Sigmoid colon (tissue), 6 donors: ENCODE measurements at regions not wholly inside any gene's neighbourhood (a gene's known extent, or its start where the extent isn't known, plus 50 kb on each side); places are given as distances from the start of the nearest gene placed in this dataset.

Source experiments
- DNase-seq: peaks from one replicate; pipeline ENCODE4 v3.0.0-alpha.2; 2019
- H3K27ac ChIP-seq, 4 donors: fragments of 200-600 bp; sonication (generic); one replicate each; pipeline ENCODE4 v1.5.1; 2016 to 2019; ENCODE audit warnings: mild to moderate bottlenecking in 1 of 4
- H3K27me3 ChIP-seq, 3 donors: fragments of 200-600 bp; sonication (generic); one replicate each; pipeline ENCODE4 v1.5.1; 2019; ENCODE audit warnings: mild to moderate bottlenecking in 1 of 3
- H3K36me3 ChIP-seq, 4 donors: fragments of 200-600 bp; sonication (generic); one replicate each; pipeline ENCODE4 v1.5.1; 2016 to 2019
- H3K4me1 ChIP-seq, 4 donors: fragments of 200-600 bp; sonication (generic); one replicate each; pipeline ENCODE4 v1.5.1; 2017 to 2019
- H3K4me3 ChIP-seq, 4 donors: fragments of 200-600 bp; sonication (generic); one replicate each; pipeline ENCODE4 v1.5.1; 2017 to 2019; ENCODE audit warnings: mild to moderate bottlenecking in 2 of 4, moderate library complexity in 1 of 4
- H3K9me3 ChIP-seq, 4 donors: fragments of 200-600 bp in 3 of 4; sonication (generic) in 3 of 4; one replicate each; pipeline versions ENCODE4 v1.5.1 to v1.6.1; 2013 to 2019
- EP300 ChIP-seq, 4 donors: sonication (generic); formaldehyde crosslinking; IDR thresholded peaks; one replicate each; pipeline ENCODE4 v1.6.1; 2017; ENCODE audit warnings: antibody characterized with exemption in 4 of 4
- POLR2A ChIP-seq, 2 donors: fragments of 450-650 bp; IDR thresholded peaks; one replicate each; pipeline ENCODE4 v1.6.1; 2016; ENCODE audit warnings: antibody characterized with exemption in 2 of 2, mild to moderate bottlenecking in 2 of 2, moderate library complexity in 2 of 2
- POLR2AphosphoS5 ChIP-seq, 4 donors: sonication (generic); formaldehyde crosslinking; IDR thresholded peaks; one replicate each; pipeline ENCODE4 v1.6.1; 2017; ENCODE audit warnings: antibody characterized with exemption in 4 of 4
- WGBS, 2 donors: extraction: QIAGEN DNeasy Blood & Tissue Kit; methylation state at CpG; one replicate each; pipeline ENCODE4 v1.1.7; 2013; 5-methylcytosine and 5-hydroxymethylcytosine counted together
- intact Hi-C: fragments of 100-400 bp; cut with DNase I; formaldehyde crosslinking; loops from one replicate; pipeline ENCODE4 v1.15.1; 2023
- TF ChIP-seq, protein P1 (sequence below), 4 experiments: fragments of 450-650 bp in 3 of 4; fragments of 200-600 bp in 1 of 4; IDR thresholded peaks; one replicate each; pipeline ENCODE4 v1.5.1; 2016 to 2019; ENCODE audit warnings: antibody characterized with exemption in 4 of 4, mild to moderate bottlenecking in 3 of 4, moderate library complexity in 2 of 4
- donor health status: healthy with polysubstance abuse.
- donor health status: healthy.

DNA sequence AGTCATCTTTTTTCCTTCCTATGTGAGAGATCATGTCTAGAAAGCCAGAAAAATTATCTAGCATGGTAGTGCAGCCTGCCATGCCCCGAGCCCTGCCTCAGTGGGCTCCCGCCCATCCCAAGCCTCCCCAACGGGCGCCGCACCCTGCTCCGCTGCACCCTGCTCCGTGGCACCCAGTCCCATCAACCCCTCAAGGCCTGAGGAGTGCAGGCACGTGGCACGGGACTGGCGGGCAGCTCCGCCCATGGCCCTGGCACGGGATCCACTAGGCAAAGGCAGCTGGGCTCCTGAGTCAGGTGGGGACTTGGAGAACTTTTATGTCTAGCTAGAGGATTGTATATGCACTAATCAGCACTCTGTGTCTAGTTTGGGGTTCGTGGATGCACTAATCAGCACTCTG is 83.4 kb upstream of the COL3A1 start:
- no peak for TF ChIP-seq EP300 (IDR thresholded peaks at IDR 0.05)
- TF ChIP-seq, protein P1, sequence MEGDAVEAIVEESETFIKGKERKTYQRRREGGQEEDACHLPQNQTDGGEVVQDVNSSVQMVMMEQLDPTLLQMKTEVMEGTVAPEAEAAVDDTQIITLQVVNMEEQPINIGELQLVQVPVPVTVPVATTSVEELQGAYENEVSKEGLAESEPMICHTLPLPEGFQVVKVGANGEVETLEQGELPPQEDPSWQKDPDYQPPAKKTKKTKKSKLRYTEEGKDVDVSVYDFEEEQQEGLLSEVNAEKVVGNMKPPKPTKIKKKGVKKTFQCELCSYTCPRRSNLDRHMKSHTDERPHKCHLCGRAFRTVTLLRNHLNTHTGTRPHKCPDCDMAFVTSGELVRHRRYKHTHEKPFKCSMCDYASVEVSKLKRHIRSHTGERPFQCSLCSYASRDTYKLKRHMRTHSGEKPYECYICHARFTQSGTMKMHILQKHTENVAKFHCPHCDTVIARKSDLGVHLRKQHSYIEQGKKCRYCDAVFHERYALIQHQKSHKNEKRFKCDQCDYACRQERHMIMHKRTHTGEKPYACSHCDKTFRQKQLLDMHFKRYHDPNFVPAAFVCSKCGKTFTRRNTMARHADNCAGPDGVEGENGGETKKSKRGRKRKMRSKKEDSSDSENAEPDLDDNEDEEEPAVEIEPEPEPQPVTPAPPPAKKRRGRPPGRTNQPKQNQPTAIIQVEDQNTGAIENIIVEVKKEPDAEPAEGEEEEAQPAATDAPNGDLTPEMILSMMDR (IDR thresholded peaks at IDR 0.05), result no peak
- H3K9me3 ChIP-seq, result peaks cover 0 to 9% (median 4%) of the 10 kb centered on the region in 4 donors
- 73 to 83% methylated on average over 13 of the region's 13 CpGs for WGBS, 2 donors
- H3K36me3 ChIP-seq, result no peaks in the 10 kb centered on the region
- intact Hi-C loops, result no loop called here
- no peaks in the 10 kb centered on the region for H3K27me3 ChIP-seq
- peaks cover 0 to 22% (median 15%) of the 10 kb centered on the region in 4 donors for H3K4me1 ChIP-seq
- H3K4me3 ChIP-seq, result no peak overlapping the region
- H3K27ac ChIP-seq, result peak overlapping the region in 1 of 4 donors; percentile 13
- no peak for DNase-seq

GRCh38 chr2:188892636-188893035 is 81.5 kb upstream of the COL3A1 start:
- DNase-seq, result no peak
- Histone ChIP-seq H3K27me3 (no peaks in the 10 kb centered on the region), H3K4me1 (peaks cover 0 to 41% (median 23%) of the 10 kb centered on the region in 4 donors), H3K36me3 (no peaks in the 10 kb centered on the region), H3K9me3 (peaks cover 0 to 9% (median 4%) of the 10 kb centered on the region in 4 donors), H3K4me3 (no peak overlapping the region), H3K27ac (peak overlapping the region in 1 of 4 donors; percentile 45)
- 60 to 69% methylated on average over 1 of the region's 1 CpG for WGBS, 2 donors
- intact Hi-C loops, result no loop called here
- TF ChIP-seq POLR2AphosphoS5 (IDR thresholded peaks at IDR 0.05) (peak in 3 of 4 donors; percentile 23 to 58 (median 30)), POLR2A (IDR thresholded peaks at IDR 0.05) (no peak), EP300 (IDR thresholded peaks at IDR 0.05) (no peak)
- TF ChIP-seq, protein P1 (IDR thresholded peaks at IDR 0.05), result no peak

DNA sequence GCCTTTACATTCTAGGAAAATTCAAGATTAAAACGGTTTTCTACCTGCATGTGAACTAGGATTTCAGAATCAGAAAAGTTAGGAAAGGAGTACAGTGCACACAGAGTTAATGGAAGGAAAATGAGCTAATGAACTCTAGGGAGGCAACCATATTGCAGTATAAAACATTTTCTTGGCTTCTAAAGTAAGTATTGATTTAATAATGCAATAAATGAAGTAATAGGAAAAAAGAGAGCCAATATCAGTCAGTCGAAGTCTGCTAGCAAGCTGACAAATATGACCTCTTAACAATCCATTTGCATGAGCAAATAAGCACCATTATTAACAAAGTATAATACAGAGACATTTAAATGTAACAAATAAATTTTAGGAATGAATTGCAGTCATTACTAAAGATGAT is 80.2 kb upstream of the COL3A1 start:
- no peak for DNase-seq
- Histone ChIP-seq H3K27me3 (no peaks in the 10 kb centered on the region), H3K27ac (peak overlapping the region in 1 of 4 donors; percentile 45), H3K36me3 (no peaks in the 10 kb centered on the region), H3K4me1 (peaks cover 0 to 48% (median 29%) of the 10 kb centered on the region in 4 donors), H3K9me3 (peaks cover 0 to 4% (median 1%) of the 10 kb centered on the region in 4 donors), H3K4me3 (no peak overlapping the region)
- TF ChIP-seq, protein P1 (IDR thresholded peaks at IDR 0.05), result no peak
- TF ChIP-seq POLR2A (IDR thresholded peaks at IDR 0.05), result no peak
- TF ChIP-seq POLR2AphosphoS5 (IDR thresholded peaks at IDR 0.05), result no peak
- TF ChIP-seq EP300 (IDR thresholded peaks at IDR 0.05), result no peak
- WGBS, 2 donors, result 8 to 33% methylated on average over 2 of the region's 2 CpGs
- intact Hi-C loops, result no loop called here

GRCh38 chr2:188894979-188895378 is 79.2 kb upstream of the COL3A1 start:
- Histone ChIP-seq H3K4me3 (no peak overlapping the region), H3K27me3 (no peaks in the 10 kb centered on the region), H3K36me3 (no peaks in the 10 kb centered on the region), H3K9me3 (no peaks in the 10 kb centered on the region), H3K4me1 (peaks cover 0 to 48% (median 29%) of the 10 kb centered on the region in 4 donors), H3K27ac (peak overlapping the region in 1 of 4 donors; percentile 45)
- no peak for DNase-seq
- TF ChIP-seq POLR2A (IDR thresholded peaks at IDR 0.05), result no peak
- TF ChIP-seq EP300 (IDR thresholded peaks at IDR 0.05), result no peak
- TF ChIP-seq POLR2AphosphoS5 (IDR thresholded peaks at IDR 0.05), result no peak
- TF ChIP-seq, protein P1 (IDR thresholded peaks at IDR 0.05), result no peak
- intact Hi-C loops, result loop anchor here (5.0 kb wide), 1 partner anchor 82 kb away; no protein-coding TSS in a partner anchor

DNA sequence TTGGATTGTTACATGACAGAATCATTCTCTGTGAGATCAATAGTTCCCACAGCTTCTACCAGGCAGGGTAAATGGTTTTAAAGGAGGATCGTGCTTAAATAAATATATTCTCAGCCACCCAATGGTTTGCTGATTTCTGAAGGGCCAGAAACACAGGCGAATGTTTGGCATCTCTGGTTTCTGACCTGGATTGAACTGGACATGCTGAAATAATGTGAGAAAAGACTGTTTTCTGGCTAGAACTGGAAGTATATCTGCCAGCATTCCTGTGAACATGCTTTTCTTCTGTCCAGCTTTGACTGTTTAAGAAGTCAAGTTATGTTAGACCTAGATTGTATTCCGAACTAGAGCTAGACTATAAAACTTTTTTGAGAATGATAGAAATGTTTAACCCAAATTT is 77.1 kb upstream of the COL3A1 start:
- WGBS, 2 donors, result 60 to 63% methylated on average over 3 of the region's 3 CpGs
- TF ChIP-seq POLR2AphosphoS5 (IDR thresholded peaks at IDR 0.05), result peak in 2 of 4 donors; percentile 33 to 36
- TF ChIP-seq EP300 (IDR thresholded peaks at IDR 0.05), result no peak
- TF ChIP-seq, protein P1 (IDR thresholded peaks at IDR 0.05), result no peak
- TF ChIP-seq POLR2A (IDR thresholded peaks at IDR 0.05), result no peak
- DNase-seq, result no peak
- intact Hi-C loops, result loop anchor here (5.0 kb wide), 1 partner anchor 80 kb away; no protein-coding TSS in a partner anchor
- peak overlapping the region; percentile 43 to 64 (median 60) for H3K27ac ChIP-seq
- H3K4me1 ChIP-seq, result peaks cover 0 to 43% (median 27%) of the 10 kb centered on the region in 4 donors
- H3K9me3 ChIP-seq, result no peaks in the 10 kb centered on the region
- no peaks in the 10 kb centered on the region for H3K36me3 ChIP-seq
- no peaks in the 10 kb centered on the region for H3K27me3 ChIP-seq
- no peak overlapping the region for H3K4me3 ChIP-seq
